Body of pancreas (tissue), 4 donors: ENCODE measurements at regions not wholly inside any gene's neighbourhood (a gene's known extent, or its start where the extent isn't known, plus 50 kb on each side); places are given as distances from the start of the nearest gene placed in this dataset.
A peak's percentile ranks its signal among the peaks of the same experiment; 100 is the strongest.

ENCODE experiments used
- ATAC-seq: fragments of 150-250 bp; one replicate; pipeline ENCODE4 v1.9.1; 2016
- DNase-seq, 4 donors: peaks; one replicate each; pipeline ENCODE4 v3.0.0-alpha.2; 2019
- H3K27ac ChIP-seq, 4 donors: fragments of 200-600 bp; sonication (generic); 1 replicate in 3 of 4; 2 replicates in 1 of 4; pipeline versions ENCODE4 v1.5.1 to v1.6.1; 2016 to 2019; ENCODE audit warnings: mild to moderate bottlenecking in 1 of 4, mixed read lengths in 1 of 4, moderate library complexity in 1 of 4
- H3K27me3 ChIP-seq, 2 donors: fragments of 200-600 bp; sonication (generic); one replicate each; pipeline ENCODE4 v1.6.0; 2016; ENCODE audit warnings: mild to moderate bottlenecking in 1 of 2
- H3K36me3 ChIP-seq, 2 donors: fragments of 200-600 bp; sonication (generic); replicated peaks in 1 of 2; 2 replicates each; pipeline ENCODE4 v1.5.1; 2016; ENCODE audit warnings: low read depth in 2 of 2; ENCODE audit not compliant: insufficient read depth in 1 of 2
- H3K4me1 ChIP-seq: fragments of 200-600 bp; sonication (generic); one replicate; pipeline ENCODE4 v1.6.0; 2016
- H3K4me3 ChIP-seq, 2 donors: fragments of 200-600 bp; sonication (generic); 1 replicate in 1 of 2; 2 replicates in 1 of 2; pipeline ENCODE4 v1.5.1; 2016 to 2019
- H3K9me3 ChIP-seq, 3 donors: fragments of 200-600 bp; sonication (generic); 1 replicate in 2 of 3; 2 replicates in 1 of 3; pipeline ENCODE4 v1.5.1; 2016
- CTCF ChIP-seq, 7 experiments: fragments of 450-650 bp in 4 of 7; fragments of 200-600 bp in 3 of 7; sonication (generic) in 3 of 7; IDR thresholded peaks; one replicate each; pipeline ENCODE4 v1.5.1; 2016 to 2019; ENCODE audit warnings: antibody characterized with exemption in 7 of 7
- POLR2A ChIP-seq, 3 donors: fragments of 450-650 bp; IDR thresholded peaks; one replicate each; pipeline ENCODE4 v1.6.1; 2016; ENCODE audit warnings: antibody characterized with exemption in 3 of 3, mild to moderate bottlenecking in 2 of 3
- WGBS, 2 donors: methylation state at CpG; one replicate each; pipeline ENCODE4 v1.1.5; 2017; 5-methylcytosine and 5-hydroxymethylcytosine counted together
- intact Hi-C: fragments of 100-400 bp; cut with DNase I; formaldehyde crosslinking; loops from one replicate; pipeline ENCODE4 v1.15.1; 2023

- intact Hi-C loops = no loop called here
- Histone ChIP-seq H3K4me3 (no peak overlapping the region), H3K9me3 (no peaks in the 10 kb centered on the region), H3K36me3 (no peaks in the 10 kb centered on the region), H3K27me3 (no peaks in the 10 kb centered on the region), H3K27ac (no peak overlapping the region), H3K4me1 (peaks cover 8% of the 10 kb centered on the region)
- WGBS, 2 donors = 82 to 88% methylated on average over 4 of the region's 4 CpGs
- DNase-seq (no peak), ATAC-seq (no peak)
- TF ChIP-seq CTCF (IDR thresholded peaks at IDR 0.05) = no peak
- no peak for TF ChIP-seq POLR2A (IDR thresholded peaks at IDR 0.05)
Observed at GRCh38 chr6:33926451-33926850, 122.6 kb upstream of the MLN start.

- no peak for TF ChIP-seq CTCF (IDR thresholded peaks at IDR 0.05)
- no peak for TF ChIP-seq POLR2A (IDR thresholded peaks at IDR 0.05)
- H3K4me1 ChIP-seq = peaks cover 8% of the 10 kb centered on the region
- H3K27me3 ChIP-seq = no peaks in the 10 kb centered on the region
- intact Hi-C loops = no loop called here
- no peak overlapping the region for H3K4me3 ChIP-seq
- H3K9me3 ChIP-seq = no peaks in the 10 kb centered on the region
- ATAC-seq = no peak
- H3K27ac ChIP-seq = no peak overlapping the region
- no peak for DNase-seq
- WGBS, 2 donors = 80 to 82% methylated on average over 3 to 7 of the region's 8 CpGs
- H3K36me3 ChIP-seq = no peaks in the 10 kb centered on the region
Observed at GRCh38 chr6:33925936-33926335, 122.1 kb upstream of the MLN start.

DNA sequence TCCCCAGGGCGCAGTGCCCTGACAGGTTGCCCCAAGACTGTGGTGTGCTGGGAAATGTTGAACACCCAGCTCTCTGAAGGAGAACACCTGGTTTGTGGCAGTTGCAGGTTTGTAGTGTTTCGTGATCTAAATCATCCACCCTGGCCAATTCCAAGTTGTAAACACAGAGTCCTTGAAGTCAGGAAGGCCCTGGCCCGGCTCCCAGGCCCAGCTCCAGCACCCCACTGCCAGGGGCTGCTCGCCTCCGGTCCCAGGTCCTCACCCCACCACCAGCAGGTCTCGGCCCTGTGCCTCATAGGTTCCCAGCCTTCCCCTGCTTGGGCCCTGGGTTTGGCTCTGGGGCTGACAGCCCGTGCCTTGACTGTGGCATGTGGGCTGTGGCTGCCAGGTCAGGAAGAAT lies 121.4 kb upstream of the MLN start:
- DNase-seq (peak in 2 of 4 donors; percentile 41 to 48), ATAC-seq (no peak)
- Histone ChIP-seq H3K27ac (no peak overlapping the region), H3K36me3 (no peaks in the 10 kb centered on the region), H3K4me1 (peaks cover 8% of the 10 kb centered on the region), H3K27me3 (no peaks in the 10 kb centered on the region), H3K4me3 (no peak overlapping the region), H3K9me3 (no peaks in the 10 kb centered on the region)
- WGBS, 2 donors = 48 to 58% methylated on average over 6 of the region's 7 CpGs
- TF ChIP-seq POLR2A (IDR thresholded peaks at IDR 0.05) (no peak), CTCF (IDR thresholded peaks at IDR 0.05) (no peak)
- intact Hi-C loops = no loop called here

DNA sequence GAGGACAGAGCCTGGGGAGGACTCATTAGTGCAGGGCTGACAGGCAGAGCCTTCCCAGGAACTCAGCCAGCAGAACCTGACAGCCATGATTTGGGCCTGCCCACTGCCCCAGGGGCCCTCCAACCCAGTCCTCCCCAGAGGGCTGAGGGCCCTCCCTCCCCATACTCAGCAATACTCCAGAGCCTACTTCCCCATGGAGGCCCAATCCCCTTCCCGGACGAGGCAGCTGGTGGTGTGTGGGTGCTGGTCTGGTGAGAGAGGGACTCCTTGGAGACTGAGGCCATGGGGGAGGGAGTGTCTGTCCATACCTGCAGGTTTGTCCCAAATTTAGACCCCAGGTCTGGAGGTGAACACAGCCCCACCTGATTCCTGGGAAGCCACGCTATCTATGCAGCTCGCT lies 120.9 kb upstream of the MLN start:
- ATAC-seq = no peak
- Histone ChIP-seq H3K27me3 (no peaks in the 10 kb centered on the region), H3K4me3 (no peak overlapping the region), H3K36me3 (no peaks in the 10 kb centered on the region), H3K9me3 (no peaks in the 10 kb centered on the region), H3K27ac (no peak overlapping the region), H3K4me1 (peaks cover 8% of the 10 kb centered on the region)
- no peak for DNase-seq
- WGBS, 2 donors = 86 to 90% methylated on average over 3 to 4 of the region's 4 CpGs
- intact Hi-C loops = no loop called here
- TF ChIP-seq CTCF (IDR thresholded peaks at IDR 0.05) (no peak), POLR2A (IDR thresholded peaks at IDR 0.05) (no peak)

DNA sequence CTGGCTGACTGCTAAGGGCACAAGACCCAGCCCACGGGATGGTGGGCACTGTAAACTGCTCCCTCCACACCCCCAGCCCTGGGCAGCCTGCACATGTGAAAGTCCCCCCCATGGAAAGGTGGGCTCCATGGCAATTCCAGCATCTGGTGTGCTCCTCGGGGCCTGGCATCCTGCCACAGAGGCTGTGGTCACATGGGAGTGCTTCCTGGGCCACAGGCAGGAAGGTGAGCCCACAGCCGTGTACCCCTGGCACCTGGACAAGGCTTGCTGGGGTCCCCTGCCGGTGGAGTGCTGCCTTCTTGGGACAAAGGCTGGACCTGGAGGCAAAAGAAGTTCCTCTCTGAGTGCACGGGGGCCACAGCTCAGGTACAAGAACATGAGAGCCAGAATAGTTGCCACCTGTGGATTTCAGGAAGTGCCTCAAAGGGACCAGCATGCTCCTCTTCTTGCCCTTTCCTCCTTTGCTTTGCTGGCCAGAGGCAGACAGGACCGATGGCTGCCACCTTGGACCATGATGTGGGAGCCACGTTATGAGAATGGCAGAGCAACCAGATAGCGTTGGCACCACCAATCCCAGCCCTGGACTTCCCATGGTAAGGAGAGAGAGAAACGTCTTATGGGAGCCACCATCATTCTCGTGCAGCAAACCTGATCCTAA lies 120.2 kb upstream of the MLN start:
- Histone ChIP-seq H3K4me3 (no peak overlapping the region), H3K4me1 (peaks cover 8% of the 10 kb centered on the region), H3K9me3 (no peaks in the 10 kb centered on the region), H3K27me3 (no peaks in the 10 kb centered on the region), H3K27ac (no peak overlapping the region), H3K36me3 (no peaks in the 10 kb centered on the region)
- intact Hi-C loops = no loop called here
- WGBS, 2 donors = 65 to 66% methylated on average over 9 of the region's 10 CpGs
- TF ChIP-seq POLR2A (IDR thresholded peaks at IDR 0.05) (no peak), CTCF (IDR thresholded peaks at IDR 0.05) (no peak)
- ATAC-seq (no peak), DNase-seq (peak in 2 of 4 donors; percentile 26 to 38)
